Parathyroid adenoma (tissue), 2 donors: ENCODE measurements at regions not wholly inside any gene's neighbourhood (a gene's known extent, or its start where the extent isn't known, plus 50 kb on each side); places are given as distances from the start of the nearest gene placed in this dataset.
"Not testable (repeated sequence)": the region's sequence is repeated elsewhere in the genome, so short reads cannot be mapped to it uniquely, and the experiment has no call there.

Source experiments
- H2AFZ ChIP-seq: fragments of 300-600 bp; sonication (generic); one replicate; pipeline ENCODE4 v1.7.0; 2017; ENCODE audit warnings: antibody characterized with exemption, mild to moderate bottlenecking
- H3K27ac ChIP-seq: fragments of 300-600 bp; sonication (generic); one replicate; pipeline ENCODE4 v1.7.0; 2017
- H3K27me3 ChIP-seq: fragments of 300-600 bp; sonication (generic); one replicate; pipeline ENCODE4 v1.7.0; 2017; ENCODE audit warnings: low read length; ENCODE audit not compliant: control insufficient read depth, insufficient read depth
- H3K36me3 ChIP-seq: fragments of 300-600 bp; sonication (generic); one replicate; pipeline ENCODE4 v1.7.0; 2017; ENCODE audit warnings: low read length; ENCODE audit not compliant: control insufficient read depth, insufficient read depth
- H3K4me1 ChIP-seq: fragments of 300-600 bp; sonication (generic); one replicate; pipeline ENCODE4 v1.7.0; 2017; ENCODE audit warnings: control low read depth
- H3K4me2 ChIP-seq: fragments of 300-600 bp; sonication (generic); one replicate; pipeline ENCODE4 v1.7.0; 2017; ENCODE audit warnings: low read length
- H3K4me3 ChIP-seq: fragments of 300-600 bp; sonication (generic); one replicate; pipeline ENCODE4 v1.7.0; 2017; ENCODE audit warnings: low read depth, low read length
- H3K79me2 ChIP-seq: fragments of 300-600 bp; sonication (generic); one replicate; pipeline ENCODE4 v1.7.0; 2017; ENCODE audit warnings: control low read depth
- H3K9ac ChIP-seq: fragments of 300-600 bp; sonication (generic); one replicate; pipeline ENCODE4 v1.7.0; 2017; ENCODE audit warnings: mild to moderate bottlenecking
- H3K9me3 ChIP-seq: fragments of 300-600 bp; sonication (generic); one replicate; pipeline ENCODE4 v1.7.0; 2017; ENCODE audit warnings: low read length; ENCODE audit not compliant: control insufficient read depth
- CTCF ChIP-seq: fragments of 300-600 bp; sonication (generic); IDR thresholded peaks from one replicate; pipeline ENCODE4 v1.7.0; 2017; ENCODE audit warnings: antibody characterized with exemption, mild to moderate bottlenecking
- donor health status: primary hyperparathyroidism.

GRCh38 chr2:37752766-37753165, 81.3 kb upstream of the CDC42EP3 start:
- H3K9me3 ChIP-seq, result no peaks in the 10 kb centered on the region
- H2AFZ ChIP-seq, result no peak overlapping the region
- H3K4me2 ChIP-seq, result no peak overlapping the region
- H3K27me3 ChIP-seq, result no peaks in the 10 kb centered on the region
- no peak for TF ChIP-seq CTCF
- H3K4me1 ChIP-seq, result no peaks in the 10 kb centered on the region
- no peaks in the 10 kb centered on the region for H3K36me3 ChIP-seq
- no peak overlapping the region for H3K27ac ChIP-seq
- H3K4me3 ChIP-seq, result no peak overlapping the region
- no peak overlapping the region for H3K9ac ChIP-seq
- H3K79me2 ChIP-seq, result no peaks in the 10 kb centered on the region

- H3K36me3 ChIP-seq, result no peaks in the 10 kb centered on the region
- H3K4me2 ChIP-seq, result no peak overlapping the region
- no peaks in the 10 kb centered on the region for H3K79me2 ChIP-seq
- H3K27ac ChIP-seq, result no peak overlapping the region
- H3K27me3 ChIP-seq, result no peaks in the 10 kb centered on the region
- H2AFZ ChIP-seq, result no peak overlapping the region
- H3K9me3 ChIP-seq, result no peaks in the 10 kb centered on the region
- TF ChIP-seq CTCF, result no peak
- no peaks in the 10 kb centered on the region for H3K4me1 ChIP-seq
- no peak overlapping the region for H3K4me3 ChIP-seq
- no peak overlapping the region for H3K9ac ChIP-seq
Measured at GRCh38 chr2:37753758-37754157, 82.3 kb upstream of the CDC42EP3 start.

GRCh38 chr2:37755961-37756559, 84.6 kb upstream of the CDC42EP3 start:
- H2AFZ ChIP-seq, H3K36me3 ChIP-seq, H3K4me1 ChIP-seq, H3K9ac ChIP-seq, H3K27me3 ChIP-seq, H3K4me3 ChIP-seq, H3K4me2 ChIP-seq, H3K79me2 ChIP-seq, H3K9me3 ChIP-seq, H3K27ac ChIP-seq: not testable (repeated sequence)

GRCh38 chr2:37757456-37757855, 86.0 kb upstream of the CDC42EP3 start:
- not testable (repeated sequence) for H3K4me1 ChIP-seq, H2AFZ ChIP-seq, H3K79me2 ChIP-seq, H3K27ac ChIP-seq, H3K4me3 ChIP-seq, H3K27me3 ChIP-seq, H3K4me2 ChIP-seq, H3K36me3 ChIP-seq, H3K9me3 ChIP-seq, H3K9ac ChIP-seq

- H3K27me3 ChIP-seq, H3K4me2 ChIP-seq, H3K9me3 ChIP-seq, H3K4me3 ChIP-seq, H3K27ac ChIP-seq, H3K79me2 ChIP-seq, H3K9ac ChIP-seq, H3K36me3 ChIP-seq, H3K4me1 ChIP-seq, H2AFZ ChIP-seq: not testable (repeated sequence)
Measured at GRCh38 chr2:37758141-37758601, 86.7 kb upstream of the CDC42EP3 start.

- not testable (repeated sequence) for H3K4me1 ChIP-seq, H3K27ac ChIP-seq, H3K4me2 ChIP-seq, H3K9ac ChIP-seq, H2AFZ ChIP-seq, H3K9me3 ChIP-seq, H3K4me3 ChIP-seq, H3K27me3 ChIP-seq, H3K36me3 ChIP-seq, H3K79me2 ChIP-seq
Measured at GRCh38 chr2:37759989-37760388, 88.5 kb upstream of the CDC42EP3 start.

- Histone ChIP-seq H3K4me2 (no peak overlapping the region), H3K9ac (no peak overlapping the region), H3K4me1 (no peaks in the 10 kb centered on the region), H3K36me3 (no peaks in the 10 kb centered on the region), H2AFZ (no peak overlapping the region), H3K9me3 (no peaks in the 10 kb centered on the region), H3K27me3 (no peaks in the 10 kb centered on the region), H3K79me2 (no peaks in the 10 kb centered on the region), H3K4me3 (no peak overlapping the region), H3K27ac (no peak overlapping the region)
- TF ChIP-seq CTCF, result no peak
Measured at GRCh38 chr2:37760471-37760870, 89.0 kb upstream of the CDC42EP3 start.

- H3K27ac ChIP-seq, H3K9me3 ChIP-seq, H3K36me3 ChIP-seq, H3K4me2 ChIP-seq, H3K27me3 ChIP-seq, H3K4me1 ChIP-seq, H2AFZ ChIP-seq, H3K79me2 ChIP-seq, H3K9ac ChIP-seq, H3K4me3 ChIP-seq: not testable (repeated sequence)
Measured at GRCh38 chr2:37762281-37762680, 90.8 kb upstream of the CDC42EP3 start.
